Endothelial cell (in vitro differentiated cells): ENCODE measurements at regions not wholly inside any gene's neighbourhood (a gene's known extent, or its start where the extent isn't known, plus 50 kb on each side); places are given as distances from the start of the nearest gene placed in this dataset.

Experiments
- DNase-seq: peaks from one replicate; pipeline ENCODE4 v3.0.0; 2021; ENCODE audit warnings: low spot score
- H3K27ac Mint-ChIP-seq: one replicate; pipeline ENCODE4 v1.8.0; 2021; ENCODE audit warnings: mixed read lengths, inconsistent platforms; ENCODE audit not compliant: unreplicated experiment
- H3K27me3 Mint-ChIP-seq: one replicate; pipeline ENCODE4 v1.8.0; 2021; ENCODE audit warnings: mild to moderate bottlenecking, moderate library complexity, mixed read lengths, inconsistent platforms; ENCODE audit not compliant: unreplicated experiment
- H3K36me3 Mint-ChIP-seq: one replicate; pipeline ENCODE4 v1.8.0; 2021; ENCODE audit warnings: mild to moderate bottlenecking, low read depth, mixed read lengths, inconsistent platforms; ENCODE audit not compliant: unreplicated experiment
- H3K4me1 Mint-ChIP-seq: one replicate; pipeline ENCODE4 v1.8.0; 2021; ENCODE audit warnings: mild to moderate bottlenecking, mixed read lengths, inconsistent platforms; ENCODE audit not compliant: unreplicated experiment
- H3K4me3 Mint-ChIP-seq: one replicate; pipeline ENCODE4 v1.8.0; 2021; ENCODE audit warnings: mild to moderate bottlenecking, mixed read lengths, inconsistent platforms; ENCODE audit not compliant: unreplicated experiment
- H3K9me3 Mint-ChIP-seq: one replicate; pipeline ENCODE4 v1.8.0; 2021; ENCODE audit warnings: mixed read lengths, inconsistent platforms; ENCODE audit not compliant: unreplicated experiment
- TF ChIP-seq, protein P1 (sequence below): fragments of 200-600 bp; sonication (generic); IDR thresholded peaks from one replicate; pipeline ENCODE4 v1.5.0; 2021; ENCODE audit warnings: antibody characterized with exemption; ENCODE audit not compliant: unreplicated experiment

DNA sequence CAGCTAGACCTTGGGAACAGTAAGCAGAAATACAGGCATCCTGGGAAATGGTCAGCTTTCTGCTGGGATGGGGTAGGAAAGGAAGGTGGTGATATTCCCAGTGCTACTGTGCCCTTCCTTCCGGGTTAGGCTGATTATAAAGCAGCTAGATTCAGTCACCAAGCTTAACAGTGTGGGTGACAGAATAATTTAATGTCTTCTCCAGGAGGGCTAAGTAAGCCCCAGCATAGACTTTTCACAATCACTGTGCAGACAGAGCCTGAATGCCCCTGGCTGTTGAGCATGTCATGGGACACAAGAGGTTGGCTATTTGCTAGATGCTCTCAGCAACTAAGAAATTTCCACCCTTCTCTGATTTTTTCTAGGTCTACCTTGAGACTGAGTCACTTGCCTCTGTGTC, 513.0 kb downstream of the TOX3 start:
- H3K4me1 Mint-ChIP-seq, result no peaks in the 10 kb centered on the region
- H3K9me3 Mint-ChIP-seq, result no peaks in the 10 kb centered on the region
- H3K27me3 Mint-ChIP-seq, result no peaks in the 10 kb centered on the region
- H3K4me3 Mint-ChIP-seq, result no peak overlapping the region
- H3K27ac Mint-ChIP-seq, result no peak overlapping the region
- TF ChIP-seq, protein P1, sequence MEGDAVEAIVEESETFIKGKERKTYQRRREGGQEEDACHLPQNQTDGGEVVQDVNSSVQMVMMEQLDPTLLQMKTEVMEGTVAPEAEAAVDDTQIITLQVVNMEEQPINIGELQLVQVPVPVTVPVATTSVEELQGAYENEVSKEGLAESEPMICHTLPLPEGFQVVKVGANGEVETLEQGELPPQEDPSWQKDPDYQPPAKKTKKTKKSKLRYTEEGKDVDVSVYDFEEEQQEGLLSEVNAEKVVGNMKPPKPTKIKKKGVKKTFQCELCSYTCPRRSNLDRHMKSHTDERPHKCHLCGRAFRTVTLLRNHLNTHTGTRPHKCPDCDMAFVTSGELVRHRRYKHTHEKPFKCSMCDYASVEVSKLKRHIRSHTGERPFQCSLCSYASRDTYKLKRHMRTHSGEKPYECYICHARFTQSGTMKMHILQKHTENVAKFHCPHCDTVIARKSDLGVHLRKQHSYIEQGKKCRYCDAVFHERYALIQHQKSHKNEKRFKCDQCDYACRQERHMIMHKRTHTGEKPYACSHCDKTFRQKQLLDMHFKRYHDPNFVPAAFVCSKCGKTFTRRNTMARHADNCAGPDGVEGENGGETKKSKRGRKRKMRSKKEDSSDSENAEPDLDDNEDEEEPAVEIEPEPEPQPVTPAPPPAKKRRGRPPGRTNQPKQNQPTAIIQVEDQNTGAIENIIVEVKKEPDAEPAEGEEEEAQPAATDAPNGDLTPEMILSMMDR, result no peak
- H3K36me3 Mint-ChIP-seq, result no peaks in the 10 kb centered on the region
- no peak for DNase-seq

DNA sequence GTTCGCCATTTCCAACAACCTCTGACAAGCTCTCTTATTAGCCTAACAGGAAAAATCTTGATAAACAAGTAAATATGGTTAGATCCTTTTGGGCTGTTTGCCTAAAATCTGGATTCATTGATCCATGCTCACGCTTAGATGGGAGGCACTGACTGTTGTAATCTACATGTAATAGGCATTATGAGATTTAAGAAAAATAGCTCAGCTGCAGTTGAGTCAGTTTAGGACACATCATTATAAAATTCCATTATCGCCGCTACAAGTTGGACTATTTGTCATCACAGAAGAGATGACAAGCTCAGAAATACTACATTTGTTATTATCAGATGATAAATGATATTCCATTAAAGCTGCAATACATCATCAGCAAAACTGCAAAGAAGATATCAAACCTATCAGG, 524.0 kb downstream of the TOX3 start:
- Mint-ChIP-seq H3K9me3 (no peaks in the 10 kb centered on the region), H3K4me1 (no peaks in the 10 kb centered on the region), H3K4me3 (no peak overlapping the region), H3K27ac (no peak overlapping the region), H3K36me3 (no peaks in the 10 kb centered on the region), H3K27me3 (peaks cover 3% of the 10 kb centered on the region)
- TF ChIP-seq, protein P1, result no peak
- no peak for DNase-seq

DNA sequence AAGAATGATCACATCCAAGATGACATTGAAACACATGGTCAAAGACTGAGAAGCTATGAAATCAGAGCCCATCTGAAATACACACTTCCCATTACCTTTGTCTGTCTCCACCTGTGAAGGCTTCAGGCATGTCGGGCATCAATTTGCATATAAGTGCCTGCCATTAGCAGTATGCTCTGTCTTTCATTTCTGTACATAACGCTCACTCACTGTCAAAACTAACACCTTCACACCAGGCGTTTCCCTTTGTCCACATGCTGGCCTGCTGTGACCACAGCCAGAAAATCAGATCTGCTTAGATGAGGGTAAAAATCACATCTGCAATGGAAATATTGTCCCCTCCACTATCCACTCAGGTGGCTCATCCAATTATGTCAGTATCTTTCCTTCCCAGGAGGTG, 524.8 kb downstream of the TOX3 start:
- Mint-ChIP-seq H3K4me3 (no peak overlapping the region), H3K9me3 (no peaks in the 10 kb centered on the region), H3K4me1 (no peaks in the 10 kb centered on the region), H3K36me3 (no peaks in the 10 kb centered on the region), H3K27ac (no peak overlapping the region), H3K27me3 (peaks cover 3% of the 10 kb centered on the region)
- TF ChIP-seq, protein P1, result no peak
- no peak for DNase-seq

DNA sequence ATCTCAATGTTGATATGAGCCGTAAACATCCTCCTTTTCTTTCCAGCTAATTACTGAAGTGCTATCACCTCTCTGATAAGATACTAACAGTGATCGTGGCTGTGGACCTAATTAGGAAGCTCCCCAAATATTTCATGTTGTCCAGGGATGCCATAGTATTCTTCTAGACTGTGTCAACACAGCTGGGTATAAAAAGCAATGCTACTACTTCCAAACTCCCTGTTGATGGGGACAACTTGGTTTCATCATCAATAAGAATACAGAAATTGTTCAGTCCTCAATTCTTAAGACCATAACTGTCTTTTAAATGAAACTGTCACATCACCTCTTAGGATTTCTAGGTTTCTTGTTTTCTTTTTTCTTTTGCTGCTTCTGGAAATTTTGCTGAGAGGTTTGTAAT, 530.6 kb downstream of the TOX3 start:
- Mint-ChIP-seq H3K36me3 (peaks cover 4% of the 10 kb centered on the region), H3K4me1 (no peaks in the 10 kb centered on the region), H3K4me3 (no peak overlapping the region), H3K27ac (no peak overlapping the region), H3K9me3 (peaks cover 6% of the 10 kb centered on the region), H3K27me3 (peaks cover 2% of the 10 kb centered on the region)
- TF ChIP-seq, protein P1, result no peak
- DNase-seq, result no peak

DNA sequence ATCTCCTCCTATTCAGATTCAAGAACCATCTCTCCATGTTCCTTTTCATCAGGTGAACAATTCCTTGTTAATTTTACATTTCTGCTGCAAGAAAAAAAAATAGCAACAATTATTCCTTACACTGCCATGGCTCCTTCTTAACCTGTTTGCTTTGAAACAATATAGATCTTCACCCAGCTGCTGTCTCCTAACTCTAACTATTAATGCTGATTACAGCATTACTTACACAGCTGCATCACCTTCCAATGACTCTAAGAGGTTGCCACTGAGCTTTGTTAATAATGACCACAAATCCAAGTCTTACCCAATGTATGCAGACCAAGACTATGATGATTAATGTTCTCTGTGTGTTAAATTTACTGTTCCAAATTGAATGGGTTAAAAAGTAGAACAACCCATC, 541.4 kb downstream of the TOX3 start:
- no peak overlapping the region for H3K27ac Mint-ChIP-seq
- H3K4me1 Mint-ChIP-seq, result no peaks in the 10 kb centered on the region
- H3K4me3 Mint-ChIP-seq, result no peak overlapping the region
- DNase-seq, result no peak
- H3K27me3 Mint-ChIP-seq, result peaks cover 4% of the 10 kb centered on the region
- TF ChIP-seq, protein P1, result no peak
- H3K9me3 Mint-ChIP-seq, result no peaks in the 10 kb centered on the region
- no peaks in the 10 kb centered on the region for H3K36me3 Mint-ChIP-seq
